ENCODE measurements at regions not wholly inside any gene's neighbourhood (a gene's known extent, or its start where the extent isn't known, plus 50 kb on each side); places are given as distances from the start of the nearest gene placed in this dataset.

DNA sequence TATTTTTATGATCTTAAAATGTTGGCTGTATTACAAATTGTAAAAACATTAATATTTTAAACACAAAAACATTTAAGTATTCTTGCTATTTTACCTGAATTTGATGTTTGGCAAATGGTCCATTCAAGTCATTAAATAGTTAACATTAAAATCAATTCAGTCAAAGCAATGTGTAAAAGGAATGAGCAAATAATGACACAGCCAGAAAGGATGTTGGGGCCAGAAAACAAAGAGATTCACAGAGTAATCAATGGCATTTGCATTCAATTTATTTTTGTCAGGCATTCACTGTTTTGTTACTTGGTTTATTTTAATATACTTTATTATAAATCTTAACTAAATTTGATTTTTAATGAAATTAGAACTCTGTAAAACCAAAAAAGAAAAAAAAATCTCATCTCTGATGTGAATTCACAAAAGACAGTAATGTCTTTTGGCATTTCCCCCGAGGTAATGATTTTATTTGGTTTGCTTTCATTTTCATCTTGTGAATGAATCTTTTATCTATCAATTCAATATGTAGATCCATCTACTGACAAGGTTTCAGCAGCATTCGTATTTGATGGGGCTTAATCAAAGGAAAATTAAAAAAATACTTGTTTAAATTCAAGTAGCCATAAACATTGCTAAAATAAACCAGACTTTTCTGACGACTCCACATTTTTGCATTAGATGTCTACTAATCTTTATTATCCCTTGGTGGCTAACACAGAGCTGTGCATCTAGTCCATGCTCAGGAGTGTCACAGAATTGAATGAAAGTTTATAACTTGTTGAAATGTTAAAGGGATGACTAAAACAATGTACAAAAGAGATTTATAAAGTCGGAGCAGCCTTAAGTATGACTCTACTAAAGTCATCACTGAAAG, 866.7 kb upstream of the GJE1 start:
- no peak for DNase-seq

- no peak for DNase-seq
Measured at GRCh38 chr6:141264101-141264500, 868.6 kb upstream of the GJE1 start.

DNA sequence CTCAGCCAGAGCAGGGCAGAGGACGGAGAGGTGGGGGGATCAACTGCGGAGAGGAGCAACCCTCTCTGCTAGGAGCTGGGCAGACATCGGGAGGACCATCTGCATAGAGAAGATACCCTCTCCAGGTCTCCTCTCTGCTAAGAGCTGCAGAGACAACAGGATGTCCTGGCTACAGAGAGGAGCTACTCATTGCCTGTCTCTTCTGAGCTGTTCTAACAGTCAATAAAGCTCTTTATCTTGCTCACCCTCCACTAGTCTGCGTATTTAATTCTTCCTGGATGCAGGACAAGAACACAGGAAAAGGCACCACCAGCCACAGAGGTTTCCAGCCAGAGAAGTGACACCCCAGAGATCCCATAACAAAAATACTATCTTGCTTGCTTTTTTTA, 871.1 kb upstream of the GJE1 start:
- no peak for DNase-seq

- DNase-seq, result no peak
Measured at GRCh38 chr6:141261016-141261671, 871.6 kb upstream of the GJE1 start.

- no peak for DNase-seq
Measured at GRCh38 chr6:141260627-141261015, 872.1 kb upstream of the GJE1 start.

DNA sequence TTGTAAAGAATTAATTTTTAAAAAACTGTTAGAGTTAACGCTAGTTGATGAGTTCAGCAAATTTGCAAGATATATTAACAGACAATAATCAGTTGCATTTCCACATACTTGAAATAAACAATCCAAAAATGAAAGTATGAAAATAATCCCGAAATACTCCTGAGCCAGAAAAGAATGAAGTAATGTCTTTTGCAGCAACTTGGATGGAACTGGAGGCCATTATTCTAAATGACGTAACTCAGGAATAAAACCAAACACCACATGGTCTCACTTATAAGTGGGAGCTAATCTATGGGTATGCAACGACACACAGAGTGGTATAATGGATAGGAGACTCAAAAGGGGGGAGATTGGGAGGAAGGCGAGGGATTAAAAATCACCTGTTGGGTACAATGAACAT, 872.9 kb upstream of the GJE1 start:
- DNase-seq, result no peak

DNA sequence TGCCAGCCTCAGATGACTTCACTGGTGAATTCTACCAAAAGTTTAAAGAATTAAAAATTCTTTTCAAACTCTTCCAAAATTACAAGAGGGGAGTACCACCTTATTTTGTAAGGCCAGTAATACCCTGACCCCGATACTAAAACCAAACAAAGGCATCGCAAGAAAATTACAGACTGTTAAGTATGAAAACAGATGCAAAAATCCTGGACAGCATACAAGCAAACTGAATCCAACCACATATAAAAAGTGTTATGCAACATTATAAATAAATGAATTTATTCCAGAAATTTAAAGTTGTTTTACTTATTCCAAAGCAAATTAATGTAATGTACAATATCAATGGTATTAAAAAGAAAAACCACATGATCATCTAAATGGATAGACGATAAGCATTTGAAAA, 873.6 kb upstream of the GJE1 start:
- no peak for DNase-seq

DNA sequence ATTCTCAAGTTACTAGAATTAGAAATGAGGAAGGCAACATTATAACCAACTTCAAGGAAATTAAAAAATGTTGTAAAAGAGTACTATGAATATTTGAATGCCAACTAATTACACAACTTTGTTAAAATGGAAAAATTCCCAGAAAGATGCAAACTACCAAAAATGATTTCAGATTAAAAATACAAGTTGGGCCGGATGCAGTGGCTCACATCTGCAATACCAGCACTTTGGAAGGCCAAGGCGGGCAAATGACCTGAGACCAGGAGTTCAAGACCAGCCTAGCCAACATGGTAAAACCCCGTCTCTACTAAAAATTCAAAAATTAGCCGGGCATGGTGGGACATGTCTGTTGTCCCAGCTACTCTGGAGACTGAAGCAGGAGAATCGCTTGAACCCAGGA, 874.2 kb upstream of the GJE1 start:
- no peak for DNase-seq

- no peak for DNase-seq
Measured at GRCh38 chr6:141254336-141254735, 878.4 kb upstream of the GJE1 start.

- no peak for DNase-seq
Measured at GRCh38 chr6:141252828-141253608, 879.7 kb upstream of the GJE1 start.

GRCh38 chr6:141251286-141251685, 881.4 kb upstream of the GJE1 start:
- no peak for DNase-seq

- DNase-seq, result no peak
Measured at GRCh38 chr6:141248021-141248799, 884.5 kb upstream of the GJE1 start.

DNA sequence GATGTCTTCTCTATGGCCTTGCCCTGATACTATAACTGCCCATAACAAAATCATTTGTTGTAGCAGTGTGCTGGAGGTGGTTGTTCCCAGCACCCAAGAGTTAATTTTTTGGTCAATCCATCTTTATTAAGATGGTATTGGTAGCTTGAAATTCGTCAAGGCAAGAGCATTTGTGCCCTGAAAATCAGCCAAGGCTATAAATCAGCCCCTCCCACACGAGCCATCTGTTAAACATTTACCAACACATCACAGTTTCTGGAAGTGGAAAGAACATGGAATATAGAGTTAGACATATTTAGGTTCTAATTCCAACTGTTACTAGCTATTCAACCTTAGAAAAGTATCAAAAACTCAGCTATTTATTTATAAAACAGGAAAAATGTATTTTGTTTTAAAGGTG, 888.4 kb upstream of the GJE1 start:
- no peak for DNase-seq

DNA sequence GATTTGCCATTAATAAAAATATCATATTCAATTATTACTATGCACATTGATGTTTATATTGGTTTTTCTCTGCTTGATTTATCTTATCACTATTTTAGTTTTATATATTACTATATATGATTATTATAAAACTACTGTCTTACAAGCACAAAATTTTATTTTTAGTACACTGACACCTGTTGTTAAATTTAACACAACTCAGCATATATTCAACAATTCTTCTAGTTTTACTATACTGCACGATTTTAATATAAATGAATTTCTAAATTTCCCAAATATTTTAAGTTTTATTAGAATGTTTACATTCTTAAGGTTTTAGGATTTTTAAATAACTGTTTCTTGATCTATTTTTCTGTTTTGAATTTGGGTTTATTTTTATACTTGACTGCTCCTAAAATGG, 889.8 kb upstream of the GJE1 start:
- no peak for DNase-seq

GRCh38 chr6:141229296-141229695, 903.4 kb upstream of the GJE1 start:
- DNase-seq, result no peak

DNA sequence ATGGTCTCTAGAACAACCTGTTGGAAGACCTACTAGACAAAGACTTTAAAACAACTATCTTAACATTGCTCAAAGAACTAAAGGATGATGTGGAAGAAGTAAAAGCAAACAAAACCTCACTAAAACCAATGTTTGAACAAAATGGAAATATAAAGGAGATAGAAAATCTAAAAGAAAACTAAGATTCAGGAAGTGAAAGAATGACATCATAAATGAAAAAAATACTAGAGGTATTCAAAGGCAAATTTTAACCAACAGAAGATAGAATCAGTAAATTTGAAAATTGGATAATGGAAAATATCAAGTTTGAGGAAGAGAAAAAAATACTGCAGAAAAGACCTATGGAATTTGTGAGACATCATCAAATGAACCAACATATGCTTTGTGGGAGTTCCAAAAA, 914.1 kb upstream of the GJE1 start:
- no peak for DNase-seq

- DNase-seq, result no peak
Measured at GRCh38 chr6:141216726-141217125, 916.0 kb upstream of the GJE1 start.

DNA sequence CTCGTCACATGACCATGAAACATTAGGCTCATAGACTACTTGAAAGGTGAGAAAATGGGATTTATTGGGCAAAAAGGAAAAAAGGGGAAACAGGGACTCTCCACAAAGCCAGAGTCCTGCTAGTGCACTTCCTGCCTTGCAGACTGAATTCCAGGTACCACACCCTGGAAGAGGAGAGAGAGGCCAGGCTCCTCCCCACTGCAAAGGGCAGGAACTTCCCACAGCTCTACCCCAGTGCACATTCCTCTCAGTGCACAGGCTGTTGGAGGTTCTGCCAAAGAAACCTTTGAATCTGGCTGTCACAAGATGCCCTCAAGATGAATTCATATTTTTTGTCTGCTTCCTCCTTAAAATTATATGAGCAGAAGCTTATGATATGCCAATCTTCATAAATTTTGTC, 920.4 kb upstream of the GJE1 start:
- DNase-seq, result no peak

GRCh38 chr6:141211845-141212244, 920.9 kb upstream of the GJE1 start:
- no peak for DNase-seq

DNA sequence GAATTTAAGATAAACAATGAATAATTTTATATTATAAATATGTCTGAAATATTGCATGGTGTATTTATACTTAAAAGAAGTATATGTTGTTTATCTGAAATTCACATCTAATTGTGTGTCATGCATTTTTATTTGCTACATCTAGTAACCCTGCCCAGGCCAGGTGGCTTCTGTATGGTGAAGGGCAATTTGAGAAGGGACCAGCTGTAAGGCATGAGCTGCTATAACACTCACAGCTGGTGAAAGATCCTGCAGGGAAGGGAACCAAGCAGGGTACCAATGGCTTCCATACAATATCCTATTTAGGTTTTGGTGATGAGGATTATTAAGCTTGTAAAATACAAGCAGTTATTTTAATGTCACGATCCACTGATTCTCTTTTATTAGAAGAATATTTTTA, 921.8 kb upstream of the GJE1 start:
- DNase-seq, result no peak

GRCh38 chr6:141209890-141210289, 922.8 kb upstream of the GJE1 start:
- no peak for DNase-seq

DNA sequence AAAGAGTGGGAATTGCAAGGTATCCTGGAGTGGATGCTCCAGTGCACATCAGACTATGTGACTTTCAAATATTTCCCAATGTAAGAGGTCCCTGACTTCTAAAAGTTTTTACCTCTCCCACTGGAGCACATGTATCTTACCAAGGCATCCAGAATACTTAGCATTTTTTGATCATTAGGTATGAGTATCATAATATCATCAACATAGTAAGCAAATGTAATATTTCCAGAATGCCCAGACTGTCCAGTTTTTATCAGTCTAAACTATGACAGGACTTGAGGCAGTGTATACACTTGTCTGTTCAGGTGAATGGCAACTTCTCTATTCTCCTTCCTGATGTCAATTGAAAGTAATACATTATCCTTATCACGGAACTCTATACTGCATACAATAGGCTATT, 924.6 kb upstream of the GJE1 start:
- no peak for DNase-seq

Measured in NCI-H2029 (cell line).